GM21619 (cell line): ENCODE measurements at regions not wholly inside any gene's neighbourhood (a gene's known extent, or its start where the extent isn't known, plus 50 kb on each side); places are given as distances from the start of the nearest gene placed in this dataset.

Experiments used
- ATAC-seq: cut with Tn5 transposase; IDR thresholded peaks from one replicate; pipeline ENCODE4 v1.9.1; 2021; ENCODE audit not compliant: unreplicated experiment

DNA sequence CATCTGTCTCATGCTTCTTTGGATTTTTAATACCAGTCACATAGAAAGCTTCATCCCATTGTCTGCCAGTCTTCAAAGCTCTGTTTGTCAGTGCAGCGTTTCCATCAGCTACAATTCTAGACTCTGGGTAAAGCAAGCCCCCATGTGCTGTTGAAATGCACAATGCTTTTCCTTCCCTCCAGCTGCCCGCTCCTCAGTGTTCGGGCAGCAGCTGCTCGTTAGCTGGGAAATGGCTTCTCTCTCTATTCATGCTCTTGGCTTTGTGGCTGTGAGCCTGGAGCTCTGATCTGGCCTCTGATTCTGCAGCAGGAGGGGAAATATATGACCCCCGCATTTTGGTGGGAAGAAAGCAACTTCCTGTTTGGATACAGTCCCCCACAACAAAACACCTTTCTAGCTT lies 213.0 kb upstream of the CDYL start:
- no peak for ATAC-seq

DNA sequence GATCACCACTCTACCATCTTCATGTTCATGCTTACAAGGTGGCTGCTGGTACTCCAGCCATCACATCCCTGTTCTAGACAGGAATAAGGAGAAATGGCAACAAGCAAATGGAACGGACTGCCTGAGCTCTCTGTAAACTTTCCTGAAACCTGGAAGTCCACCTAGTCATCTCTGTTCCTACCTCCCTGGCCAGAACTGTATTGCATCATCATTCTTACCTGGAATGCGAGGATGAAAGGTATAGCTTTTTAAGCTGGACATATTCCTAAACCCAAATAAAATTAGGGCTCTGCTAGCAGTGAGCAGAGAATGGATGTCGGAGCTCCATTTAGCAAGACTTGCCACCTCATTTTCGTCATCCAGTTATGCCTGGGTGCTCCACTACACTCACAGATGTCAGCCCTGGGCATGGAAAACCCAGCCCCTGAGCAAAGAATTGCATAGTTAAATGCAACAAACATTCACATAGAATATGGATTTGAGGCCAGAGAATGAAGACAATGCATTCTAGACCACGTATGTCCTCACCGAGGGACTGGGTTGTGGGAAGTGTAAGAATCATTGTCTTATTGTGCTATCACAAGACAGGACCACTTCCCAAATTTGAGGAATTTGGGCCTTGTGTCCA lies 214.3 kb upstream of the CDYL start:
- ATAC-seq: no peak

DNA sequence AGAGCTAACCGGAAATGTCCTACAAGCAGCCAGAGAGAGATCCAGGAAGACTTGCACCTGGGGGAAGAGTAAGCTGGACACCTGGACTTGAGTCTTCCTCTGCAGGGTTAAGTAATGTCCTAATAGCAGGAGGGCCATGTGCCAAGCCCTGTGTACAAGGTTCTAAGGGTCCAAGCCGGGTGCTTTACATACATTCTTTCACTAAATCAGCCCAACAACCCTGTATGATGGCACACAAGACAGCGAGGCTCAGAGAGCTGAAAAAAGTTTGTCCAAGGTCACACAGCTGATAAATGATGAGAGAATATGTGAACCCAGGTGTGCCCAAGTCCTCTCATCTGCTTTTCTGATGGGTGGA lies 215.1 kb upstream of the CDYL start:
- no peak for ATAC-seq

DNA sequence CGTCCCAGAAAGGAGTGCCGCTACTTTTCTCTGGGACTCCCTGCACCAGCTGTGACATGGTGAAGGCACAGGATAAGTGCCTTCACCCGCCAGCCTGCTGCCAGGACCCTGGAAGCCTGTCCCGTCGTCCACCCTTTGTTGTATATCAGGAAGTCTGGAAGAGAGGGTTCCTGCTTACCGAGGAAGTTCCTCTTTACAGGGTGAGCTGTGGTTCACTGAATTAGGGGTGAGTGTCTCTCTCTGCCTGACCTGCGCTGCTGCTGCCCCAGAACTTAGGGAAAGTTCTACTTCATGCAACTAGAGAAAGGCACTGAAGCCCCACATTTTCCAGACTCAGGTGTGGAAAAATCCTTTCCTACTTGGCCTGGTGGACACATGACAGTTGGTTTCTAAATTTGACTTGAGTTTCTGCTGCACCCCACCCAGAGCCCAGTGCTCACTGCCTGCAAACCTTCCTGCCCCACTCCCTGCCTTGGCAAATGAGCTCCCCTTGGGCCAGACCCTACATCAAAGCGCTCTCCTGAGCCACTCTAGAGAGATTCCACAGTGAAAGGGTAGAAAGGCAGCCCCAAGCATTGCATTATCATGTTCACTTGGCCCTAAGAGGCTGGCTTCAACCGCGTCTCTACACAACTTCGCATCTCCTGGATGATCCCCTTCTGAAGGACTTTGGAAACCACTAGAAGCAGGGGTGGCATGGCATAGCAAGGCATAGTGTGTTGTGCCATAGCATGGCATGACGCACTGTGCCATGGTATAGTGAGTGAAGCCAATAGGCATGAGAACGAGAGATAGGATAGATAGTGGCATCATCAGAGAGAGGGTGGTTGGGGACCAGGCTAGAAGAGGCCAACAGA lies 215.8 kb upstream of the CDYL start:
- no peak for ATAC-seq

- ATAC-seq: no peak
These were observed 216.8 kb upstream of the CDYL start for GRCh38 chr6:4559281-4559875.

DNA sequence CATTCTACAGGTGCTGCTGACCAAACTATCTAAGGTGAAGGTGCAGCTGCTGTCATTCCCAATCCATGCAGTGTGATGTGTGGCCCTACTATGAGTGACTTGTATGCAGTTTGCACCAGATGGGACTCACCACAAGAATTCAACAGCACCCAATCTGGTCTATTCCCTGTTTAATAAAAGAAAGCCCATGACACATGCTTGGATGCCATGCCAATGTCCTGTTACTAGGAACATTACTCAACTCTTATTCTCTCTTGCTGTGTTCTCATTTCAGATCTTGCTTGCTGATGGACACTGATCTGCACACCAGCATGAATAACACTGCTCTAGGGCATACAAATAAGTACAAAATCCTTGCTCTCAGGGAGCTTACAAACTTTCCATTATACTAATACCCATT lies 221.6 kb upstream of the CDYL start:
- no peak for ATAC-seq

DNA sequence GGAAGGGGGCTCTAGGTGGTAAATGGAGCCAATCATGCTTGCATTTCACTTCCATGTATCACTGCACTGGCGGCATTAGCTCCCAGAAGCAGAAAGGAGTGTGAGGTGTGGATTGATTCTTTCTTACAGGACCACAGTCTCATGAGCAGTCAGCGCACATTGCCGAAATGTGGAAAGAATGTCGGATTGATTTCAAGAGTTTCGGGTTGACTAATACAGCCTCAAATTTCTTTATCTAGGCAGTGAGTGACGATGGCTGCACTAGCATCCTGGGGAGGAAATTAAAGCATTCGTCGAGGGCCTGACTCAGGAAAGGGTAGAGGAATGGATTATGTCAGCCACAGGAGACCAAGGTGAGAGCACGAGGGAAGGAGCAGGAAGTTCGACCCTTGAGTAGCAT lies 222.8 kb upstream of the CDYL start:
- ATAC-seq: no peak

DNA sequence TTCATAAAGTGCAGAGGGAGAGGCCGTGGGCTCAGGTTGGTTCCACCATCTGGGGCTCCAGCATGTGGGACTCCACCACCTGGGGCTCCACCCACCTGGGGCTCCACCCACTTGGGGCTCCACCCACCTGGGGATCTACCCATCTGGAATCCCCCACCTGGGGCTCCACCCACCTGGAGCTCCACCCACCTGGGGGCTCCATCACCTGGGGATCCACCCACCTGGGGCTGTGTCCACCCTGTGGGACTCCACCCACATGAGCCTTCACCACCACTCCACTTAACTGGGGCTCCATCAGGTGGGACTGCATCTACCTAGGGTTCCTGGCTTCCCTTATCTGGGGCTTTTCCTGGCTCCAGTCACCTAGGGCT lies 226.0 kb upstream of the CDYL start:
- ATAC-seq: no peak

DNA sequence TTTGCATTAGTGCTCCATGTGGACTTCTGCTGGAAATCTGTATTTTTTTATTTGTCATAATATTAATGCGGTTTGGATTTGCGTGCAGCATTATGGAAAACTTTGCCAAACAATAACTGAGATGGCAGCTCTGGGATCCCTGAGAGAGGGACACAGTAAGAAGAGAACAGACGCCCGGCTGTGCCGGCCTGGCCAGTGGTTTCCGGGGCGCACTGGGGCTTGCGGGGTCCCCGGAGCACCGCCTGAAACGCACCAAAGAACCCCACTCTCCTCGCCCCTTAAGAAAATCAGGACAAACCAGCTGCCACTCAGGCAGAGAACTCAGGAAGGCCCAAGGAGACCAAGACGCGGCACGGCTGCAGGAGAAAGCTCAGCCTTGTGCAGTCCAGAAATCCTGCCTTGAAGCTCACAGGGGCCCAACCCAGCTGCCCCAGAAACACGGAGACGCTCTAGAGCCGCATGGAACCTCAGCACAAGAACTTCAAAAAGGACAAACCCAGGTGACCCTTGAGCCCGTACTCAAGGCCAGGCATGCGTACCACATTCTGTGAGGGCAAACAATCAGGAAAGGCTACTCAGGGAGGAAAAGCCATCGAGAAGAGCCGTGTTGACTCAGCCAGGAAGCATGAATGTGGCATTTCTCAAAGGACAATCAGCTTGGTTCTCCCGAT lies 226.5 kb upstream of the CDYL start:
- no peak for ATAC-seq

DNA sequence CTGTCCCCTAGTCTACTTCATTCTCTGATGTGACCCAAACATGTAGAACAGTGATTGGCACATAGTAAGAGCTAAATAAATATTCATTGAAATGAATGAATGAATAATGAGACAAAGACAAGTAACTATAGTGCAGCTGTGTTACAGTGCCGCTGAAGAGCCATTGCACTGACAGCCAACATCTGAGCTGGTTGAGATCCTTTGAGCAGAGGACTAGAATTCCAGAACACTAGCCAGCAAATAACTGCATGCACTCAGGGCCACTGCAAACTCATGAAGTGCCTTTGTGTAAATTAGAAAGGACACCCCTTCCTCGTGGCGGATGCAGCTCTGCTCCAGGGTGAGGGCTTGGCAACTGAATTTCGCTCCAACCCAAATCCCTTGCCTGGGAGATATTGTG lies 230.3 kb upstream of the CDYL start:
- no peak for ATAC-seq

DNA sequence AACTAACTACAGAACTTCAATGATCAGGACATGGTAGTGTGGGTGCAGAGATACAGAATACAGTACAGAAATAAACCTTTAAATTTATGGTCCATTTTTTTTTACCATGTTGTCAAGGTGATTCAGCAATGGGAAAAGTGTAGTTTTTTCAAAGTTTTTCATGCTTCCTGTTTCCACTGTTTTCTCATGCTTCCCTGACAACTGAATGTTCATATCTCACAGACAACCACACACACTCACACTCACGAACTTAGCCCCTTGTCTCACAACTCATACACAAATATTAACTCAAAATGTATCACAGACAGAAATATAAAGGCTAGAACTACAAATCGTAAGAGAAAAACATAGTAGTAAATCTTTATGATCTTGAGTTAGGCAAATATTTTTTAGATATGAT lies 232.6 kb upstream of the CDYL start:
- no peak for ATAC-seq

- no peak for ATAC-seq
These were observed 242.6 kb upstream of the CDYL start for GRCh38 chr6:4533576-4533975.

GRCh38 chr6:4531406-4531805 lies 244.8 kb upstream of the CDYL start:
- no peak for ATAC-seq

- no peak for ATAC-seq
These were observed 253.8 kb upstream of the CDYL start for GRCh38 chr6:4522453-4522852.

GRCh38 chr6:4521070-4521469 lies 255.1 kb upstream of the CDYL start:
- ATAC-seq: no peak

GRCh38 chr6:4518506-4518905 lies 257.7 kb upstream of the CDYL start:
- no peak for ATAC-seq

DNA sequence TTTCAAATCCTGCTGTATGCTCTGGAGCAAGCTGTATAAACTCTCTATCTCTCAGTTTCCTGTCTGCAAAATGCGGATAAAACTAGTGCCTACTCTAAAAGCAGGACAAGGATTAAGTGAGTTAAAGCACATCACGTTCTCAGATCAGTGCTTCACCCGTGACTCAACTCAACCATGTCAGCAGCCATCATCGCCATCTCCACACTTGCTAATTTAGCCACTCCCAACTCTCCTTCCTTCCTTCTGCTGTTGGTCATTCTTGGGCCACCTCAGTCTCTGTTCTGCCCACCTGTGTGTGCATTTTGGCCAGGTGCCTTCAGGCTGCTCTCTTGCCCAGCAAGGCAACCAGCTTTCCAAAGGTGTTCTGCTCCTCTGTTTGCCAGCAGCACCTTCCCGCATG lies 260.0 kb upstream of the CDYL start:
- ATAC-seq: no peak

DNA sequence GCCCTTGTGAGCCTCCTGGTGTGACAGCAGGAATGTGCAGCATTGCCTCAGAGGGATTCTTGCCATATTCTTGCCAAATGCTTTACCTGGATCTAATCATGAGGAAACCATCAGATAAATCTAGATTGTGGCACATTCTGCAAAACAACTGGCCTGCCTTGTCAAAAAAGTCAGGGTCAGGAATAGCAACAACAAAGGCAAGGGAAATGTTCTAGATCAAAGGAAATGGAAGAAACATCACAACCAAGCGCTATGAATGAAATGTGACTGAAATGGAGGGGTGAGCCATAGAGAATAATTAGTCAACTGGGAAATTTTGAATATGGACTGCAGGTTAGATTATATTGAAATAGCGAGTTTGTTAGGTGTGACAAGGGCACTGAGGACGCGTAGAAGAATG lies 262.6 kb upstream of the CDYL start:
- no peak for ATAC-seq

DNA sequence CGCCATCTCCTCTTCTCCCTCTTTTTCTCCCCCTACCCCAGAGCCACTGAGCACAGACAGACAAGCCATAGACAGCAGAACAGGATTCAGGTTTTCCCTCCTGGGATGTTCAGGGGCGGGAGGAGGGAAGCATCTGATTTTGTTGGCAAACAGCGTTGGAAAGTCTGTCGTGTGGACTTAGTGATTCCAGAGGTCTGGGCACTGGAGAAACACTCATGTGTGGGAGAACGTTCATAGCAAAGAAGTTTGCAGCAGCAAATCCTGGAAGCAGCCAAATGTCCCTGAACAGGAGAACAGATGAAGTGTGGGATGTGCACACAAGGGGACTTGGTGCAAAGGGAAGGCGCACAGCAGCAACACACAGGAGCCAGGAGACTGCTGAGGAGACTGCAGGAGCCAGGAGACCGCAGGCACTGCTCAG lies 264.1 kb upstream of the CDYL start:
- no peak for ATAC-seq

DNA sequence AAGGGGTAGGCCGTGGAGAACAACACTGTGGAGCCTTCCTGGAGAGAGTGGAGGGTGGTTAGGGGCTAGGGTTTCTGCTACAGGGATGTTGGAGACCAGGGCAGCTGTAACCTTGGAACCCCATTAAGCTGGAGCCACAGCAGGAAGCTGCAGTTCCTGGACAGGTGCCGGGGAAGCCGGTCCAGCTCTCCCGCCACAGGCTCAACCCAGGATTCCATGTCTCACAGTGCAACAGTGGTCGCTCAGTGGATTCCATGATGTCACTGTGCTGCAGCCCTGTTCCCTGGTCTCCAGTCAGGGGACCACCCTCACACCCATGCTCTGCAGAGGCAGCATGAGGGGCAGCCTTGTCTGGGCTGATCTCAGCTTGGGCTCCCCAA lies 264.6 kb upstream of the CDYL start:
- ATAC-seq: no peak

DNA sequence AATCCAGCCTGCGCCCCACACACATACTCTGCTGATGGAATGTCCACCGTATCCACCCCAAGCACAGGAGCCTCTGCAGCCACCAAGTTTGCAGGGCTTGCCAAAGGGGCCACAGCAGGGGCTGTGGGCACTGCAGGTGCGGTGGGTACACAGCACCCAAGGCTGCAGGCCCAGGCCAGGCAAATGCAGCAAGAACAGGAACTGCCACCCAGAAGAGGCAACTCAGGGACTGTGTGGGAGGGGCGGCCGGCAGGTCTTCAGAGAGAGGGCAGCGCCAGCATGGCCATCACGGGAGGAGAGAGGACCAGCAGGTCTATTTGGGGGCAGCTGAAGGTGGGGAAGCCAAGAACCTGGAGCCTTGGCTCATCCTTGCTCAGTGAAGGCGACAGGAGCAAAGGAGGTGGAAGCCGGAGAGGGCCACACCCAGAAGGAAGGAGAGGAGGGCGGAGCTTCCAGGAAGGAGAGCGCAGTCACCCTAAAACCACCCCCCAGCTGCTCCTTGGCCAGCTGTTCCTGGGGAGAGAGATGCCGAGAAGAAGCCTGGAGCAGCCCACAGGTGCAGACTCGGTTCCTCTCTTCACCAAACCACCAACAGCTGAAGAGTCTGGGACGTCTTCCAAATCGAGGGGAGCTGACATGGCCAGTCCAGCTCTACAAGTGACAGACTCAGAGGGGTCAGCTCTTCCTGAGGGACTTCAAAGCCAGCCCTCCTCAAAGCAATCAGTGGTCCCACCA lies 265.1 kb upstream of the CDYL start:
- no peak for ATAC-seq
